Prostate gland (tissue), 2 donors: ENCODE measurements at regions not wholly inside any gene's neighbourhood (a gene's known extent, or its start where the extent isn't known, plus 50 kb on each side); places are given as distances from the start of the nearest gene placed in this dataset.
"Not testable (repeated sequence)": the region's sequence is repeated elsewhere in the genome, so short reads cannot be mapped to it uniquely, and the experiment has no call there.

Source experiments
- CTCF ChIP-seq, 4 experiments: fragments of 200-600 bp in 2 of 4; fragments of 450-650 bp in 2 of 4; sonication (generic) in 2 of 4; IDR thresholded peaks; 1 replicate in 3 of 4; 2 replicates in 1 of 4; pipeline ENCODE4 v1.5.1; 2016 to 2019; ENCODE audit warnings: antibody characterized with exemption in 4 of 4, mild to moderate bottlenecking in 2 of 4, moderate library complexity in 2 of 4
- POLR2AphosphoS5 ChIP-seq: sonication (generic); formaldehyde crosslinking; IDR thresholded peaks from one replicate; pipeline ENCODE4 v1.6.1; 2017; ENCODE audit warnings: antibody characterized with exemption

GRCh38 chr2:136312568-136312967 is 194.6 kb upstream of the CXCR4 start:
- TF ChIP-seq CTCF (IDR thresholded peaks at IDR 0.05); POLR2AphosphoS5: not testable (repeated sequence)
